H9 (cell line): ENCODE measurements at regions not wholly inside any gene's neighbourhood (a gene's known extent, or its start where the extent isn't known, plus 50 kb on each side); places are given as distances from the start of the nearest gene placed in this dataset.
"Not testable (repeated sequence)": the region's sequence is repeated elsewhere in the genome, so short reads cannot be mapped to it uniquely, and the experiment has no call there.

Experiments
- DNase-seq: peaks from one replicate; pipeline ENCODE4 v3.0.0-alpha.2; 2017
- H2AFZ ChIP-seq: one replicate; pipeline ENCODE4 v1.6.1; 2013; ENCODE audit warnings: mild to moderate bottlenecking, low read length, control low read depth, moderate library complexity
- H2AK5ac ChIP-seq: 2 replicates; pipeline ENCODE4 v1.6.1; 2013; ENCODE audit warnings: low read length, control low read depth, mixed read lengths; ENCODE audit not compliant: insufficient read length
- H2BK120ac ChIP-seq: one replicate; pipeline ENCODE4 v1.6.1; 2013; ENCODE audit warnings: low read depth, mild to moderate bottlenecking, low read length, control low read depth, inconsistent platforms; ENCODE audit not compliant: poor library complexity, severe bottlenecking
- H2BK12ac ChIP-seq: 2 replicates; pipeline ENCODE4 v1.6.1; 2013; ENCODE audit warnings: low read length, control low read depth, mixed read lengths, low read depth; ENCODE audit not compliant: insufficient read length
- H2BK15ac ChIP-seq: 2 replicates; pipeline ENCODE4 v1.6.1; 2013; ENCODE audit warnings: low read depth, low read length, control low read depth
- H2BK20ac ChIP-seq: one replicate; pipeline ENCODE4 v1.6.1; 2013; ENCODE audit warnings: low read depth, mild to moderate bottlenecking, low read length, control low read depth, inconsistent platforms; ENCODE audit not compliant: poor library complexity, severe bottlenecking
- H2BK5ac ChIP-seq: 2 replicates; pipeline ENCODE4 v1.6.1; 2013; ENCODE audit warnings: low read length, control low read depth, mixed read lengths; ENCODE audit not compliant: insufficient read length
- H3K14ac ChIP-seq: 2 replicates; pipeline ENCODE4 v1.6.1; 2013; ENCODE audit warnings: low read length, control low read depth; ENCODE audit not compliant: insufficient read depth
- H3K18ac ChIP-seq: 2 replicates; pipeline ENCODE4 v1.6.1; 2013; ENCODE audit warnings: low read depth, mild to moderate bottlenecking, mixed read lengths, low read length, control low read depth; ENCODE audit not compliant: insufficient read length
- H3K23ac ChIP-seq: 2 replicates; pipeline ENCODE4 v1.6.1; 2013; ENCODE audit warnings: low read length, control low read depth, mixed read lengths, low read depth; ENCODE audit not compliant: insufficient read length
- H3K23me2 ChIP-seq: 2 replicates; pipeline ENCODE4 v1.6.1; 2013; ENCODE audit warnings: low read depth, mild to moderate bottlenecking, mixed read lengths, low read length, control low read depth; ENCODE audit not compliant: insufficient read length, poor library complexity, severe bottlenecking
- H3K27ac ChIP-seq: 2 replicates; pipeline ENCODE4 v1.5.1; 2013; ENCODE audit warnings: low read length, control low read depth, mixed read lengths, low read depth; ENCODE audit not compliant: insufficient read length
- H3K27me3 ChIP-seq: 2 replicates; pipeline ENCODE4 v1.6.1; 2013; ENCODE audit warnings: low read length, control low read depth, inconsistent platforms; ENCODE audit not compliant: insufficient read depth
- H3K4ac ChIP-seq: 2 replicates; pipeline ENCODE4 v1.6.1; 2013; ENCODE audit warnings: low read depth, mild to moderate bottlenecking, control low read depth, inconsistent platforms, low read length, moderate library complexity
- H3K4me1 ChIP-seq: 2 replicates; pipeline ENCODE4 v1.6.1; 2013; ENCODE audit warnings: low read length, control low read depth, inconsistent platforms; ENCODE audit not compliant: insufficient read depth
- H3K4me2 ChIP-seq: 2 replicates; pipeline ENCODE4 v1.6.1; 2013; ENCODE audit warnings: low read length, control low read depth, mixed read lengths; ENCODE audit not compliant: insufficient read length, insufficient read depth
- H3K56ac ChIP-seq: 2 replicates; pipeline ENCODE4 v1.6.1; 2013; ENCODE audit warnings: low read depth, mild to moderate bottlenecking, mixed read lengths, low read length, control low read depth; ENCODE audit not compliant: insufficient read length
- H3K79me1 ChIP-seq: 2 replicates; pipeline ENCODE4 v1.6.1; 2013; ENCODE audit warnings: low read depth, mild to moderate bottlenecking, moderate library complexity, low read length, control low read depth, inconsistent platforms; ENCODE audit not compliant: insufficient read depth, poor library complexity, severe bottlenecking
- H3K79me2 ChIP-seq: 2 replicates; pipeline ENCODE4 v1.6.1; 2013; ENCODE audit warnings: low read length, control low read depth, inconsistent platforms; ENCODE audit not compliant: insufficient read depth
- H3K9ac ChIP-seq: 2 replicates; pipeline ENCODE4 v1.6.1; 2013; ENCODE audit warnings: low read length, control low read depth, mixed read lengths; ENCODE audit not compliant: insufficient read length; ENCODE audit errors: extremely low read depth
- H3K9me3 ChIP-seq: one replicate; pipeline ENCODE4 v1.6.1; 2013; ENCODE audit warnings: low read depth, low read length, inconsistent platforms; ENCODE audit not compliant: control insufficient read depth
- H3T11ph ChIP-seq: one replicate; pipeline ENCODE4 v1.6.1; 2013; ENCODE audit warnings: mild to moderate bottlenecking, low read length, control low read depth, inconsistent platforms
- H4K20me1 ChIP-seq: one replicate; pipeline ENCODE4 v1.6.1; 2013; ENCODE audit not compliant: control insufficient read depth, insufficient read length, insufficient read depth
- H4K5ac ChIP-seq: 2 replicates; pipeline ENCODE4 v1.6.1; 2013; ENCODE audit warnings: low read depth, mild to moderate bottlenecking, mixed read lengths, low read length, control low read depth; ENCODE audit not compliant: insufficient read length
- H4K8ac ChIP-seq: replicated peaks from 2 replicates; pipeline ENCODE4 v1.6.1; 2013; ENCODE audit warnings: low read length, control low read depth, mixed read lengths, low read depth; ENCODE audit not compliant: insufficient read length
- H4K91ac ChIP-seq: 2 replicates; pipeline ENCODE4 v1.6.1; 2013; ENCODE audit warnings: low read depth, mild to moderate bottlenecking, moderate library complexity, mixed read lengths, low read length, control low read depth; ENCODE audit not compliant: insufficient read length
- H3K27ac Mint-ChIP-seq, 3 experiments: 2 replicates in 2 of 3; 3 replicates in 1 of 3; pipeline ENCODE4 v1.8.0; 2020 to 2021; ENCODE audit warnings: mixed read lengths in 3 of 3, mild to moderate bottlenecking in 1 of 3, moderate library complexity in 1 of 3
- H3K27me3 Mint-ChIP-seq: 2 replicates; pipeline ENCODE4 v1.8.0; 2021; ENCODE audit warnings: low read depth, mild to moderate bottlenecking, moderate library complexity, mixed read lengths
- H3K36me3 Mint-ChIP-seq, 3 experiments: 2 replicates in 2 of 3; 3 replicates in 1 of 3; pipeline ENCODE4 v1.8.0; 2020 to 2021; ENCODE audit warnings: low read depth in 3 of 3, mixed read lengths in 3 of 3; ENCODE audit not compliant: insufficient read depth in 1 of 3
- H3K4me1 Mint-ChIP-seq, 2 experiments: 2 replicates each; pipeline ENCODE4 v1.8.0; 2020; ENCODE audit warnings: mixed read lengths in 2 of 2
- H3K4me3 Mint-ChIP-seq, 2 experiments: 2 replicates in 1 of 2; 3 replicates in 1 of 2; pipeline ENCODE4 v1.8.0; 2020 to 2021; ENCODE audit warnings: mild to moderate bottlenecking in 2 of 2, mixed read lengths in 2 of 2, moderate library complexity in 1 of 2
- H3K9me3 Mint-ChIP-seq, 2 experiments: 2 replicates in 1 of 2; 3 replicates in 1 of 2; pipeline ENCODE4 v1.8.0; 2020; ENCODE audit warnings: mild to moderate bottlenecking in 2 of 2, mixed read lengths in 2 of 2, moderate library complexity in 1 of 2
- WGBS: extraction: QIAGEN DNeasy Blood & Tissue Kit; methylation state at CpG from one replicate; pipeline ENCODE4 v1.1.7; 2013; ENCODE audit warnings: missing lambda C conversion rate, low lambda C conversion rate, mixed read lengths; ENCODE audit not compliant: insufficient read length; ENCODE audit errors: extremely low coverage; 5-methylcytosine and 5-hydroxymethylcytosine counted together
- TF ChIP-seq, protein P1 (sequence below): fragments of 200-600 bp; sonication (generic); conservative IDR thresholded peaks from 3 replicates; pipeline ENCODE4 v1.8.0; 2021; ENCODE audit warnings: antibody characterized with exemption, mild to moderate bottlenecking

DNA sequence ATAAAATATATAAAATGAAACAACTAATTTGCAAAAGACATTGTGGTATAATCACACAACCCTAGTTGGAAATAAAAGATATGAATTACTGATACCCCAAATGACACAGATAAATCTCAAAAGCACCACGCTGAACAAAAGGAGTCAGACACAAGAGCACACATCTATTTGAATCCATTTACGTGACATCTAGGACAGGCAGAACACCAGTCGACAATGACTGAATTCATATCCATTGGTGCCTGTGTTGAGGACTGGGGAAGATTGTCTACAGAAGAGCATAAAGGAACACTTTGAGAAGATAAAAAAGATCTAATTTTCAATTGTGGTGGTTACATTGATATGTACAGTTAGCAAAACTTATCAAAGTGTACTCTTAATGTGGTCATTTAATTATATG lies 874.1 kb downstream of the LTN1 start:
- Histone ChIP-seq H3K4me2 (no peak overlapping the region), H3T11ph (no peak overlapping the region), H4K20me1 (no peaks in the 10 kb centered on the region), H4K8ac (no peak overlapping the region), H2BK5ac (no peak overlapping the region), H3K56ac (no peak overlapping the region), H3K9me3 (no peaks in the 10 kb centered on the region), H4K5ac (no peak overlapping the region), H2AK5ac (no peak overlapping the region), H3K4me1 (no peaks in the 10 kb centered on the region), H4K91ac (no peak overlapping the region), H2AFZ (no peak overlapping the region), H2BK20ac (no peak overlapping the region), H3K9ac (no peak overlapping the region), H3K27me3 (no peaks in the 10 kb centered on the region), H3K79me1 (no peaks in the 10 kb centered on the region), H3K23me2 (no peaks in the 10 kb centered on the region), H3K79me2 (no peaks in the 10 kb centered on the region), H2BK15ac (no peak overlapping the region), H3K23ac (no peak overlapping the region), H3K27ac (no peak overlapping the region), H2BK12ac (no peak overlapping the region), H3K14ac (no peak overlapping the region), H2BK120ac (no peak overlapping the region), H3K18ac (no peak overlapping the region), H3K4ac (no peak overlapping the region)
- Mint-ChIP-seq H3K27me3 (no peaks in the 10 kb centered on the region), H3K27ac (no peak overlapping the region), H3K4me1 (no peaks in the 10 kb centered on the region), H3K4me3 (no peak overlapping the region), H3K9me3 (peaks cover 0 to 8% of the 10 kb centered on the region in 2 experiments; a peak in 2 of 5 replicates), H3K36me3 (no peaks in the 10 kb centered on the region)
- no CpG with 5 or more reads among the region's 3 CpGs for WGBS
- TF ChIP-seq, protein P1, sequence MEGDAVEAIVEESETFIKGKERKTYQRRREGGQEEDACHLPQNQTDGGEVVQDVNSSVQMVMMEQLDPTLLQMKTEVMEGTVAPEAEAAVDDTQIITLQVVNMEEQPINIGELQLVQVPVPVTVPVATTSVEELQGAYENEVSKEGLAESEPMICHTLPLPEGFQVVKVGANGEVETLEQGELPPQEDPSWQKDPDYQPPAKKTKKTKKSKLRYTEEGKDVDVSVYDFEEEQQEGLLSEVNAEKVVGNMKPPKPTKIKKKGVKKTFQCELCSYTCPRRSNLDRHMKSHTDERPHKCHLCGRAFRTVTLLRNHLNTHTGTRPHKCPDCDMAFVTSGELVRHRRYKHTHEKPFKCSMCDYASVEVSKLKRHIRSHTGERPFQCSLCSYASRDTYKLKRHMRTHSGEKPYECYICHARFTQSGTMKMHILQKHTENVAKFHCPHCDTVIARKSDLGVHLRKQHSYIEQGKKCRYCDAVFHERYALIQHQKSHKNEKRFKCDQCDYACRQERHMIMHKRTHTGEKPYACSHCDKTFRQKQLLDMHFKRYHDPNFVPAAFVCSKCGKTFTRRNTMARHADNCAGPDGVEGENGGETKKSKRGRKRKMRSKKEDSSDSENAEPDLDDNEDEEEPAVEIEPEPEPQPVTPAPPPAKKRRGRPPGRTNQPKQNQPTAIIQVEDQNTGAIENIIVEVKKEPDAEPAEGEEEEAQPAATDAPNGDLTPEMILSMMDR: no peak
- DNase-seq: no peak

DNA sequence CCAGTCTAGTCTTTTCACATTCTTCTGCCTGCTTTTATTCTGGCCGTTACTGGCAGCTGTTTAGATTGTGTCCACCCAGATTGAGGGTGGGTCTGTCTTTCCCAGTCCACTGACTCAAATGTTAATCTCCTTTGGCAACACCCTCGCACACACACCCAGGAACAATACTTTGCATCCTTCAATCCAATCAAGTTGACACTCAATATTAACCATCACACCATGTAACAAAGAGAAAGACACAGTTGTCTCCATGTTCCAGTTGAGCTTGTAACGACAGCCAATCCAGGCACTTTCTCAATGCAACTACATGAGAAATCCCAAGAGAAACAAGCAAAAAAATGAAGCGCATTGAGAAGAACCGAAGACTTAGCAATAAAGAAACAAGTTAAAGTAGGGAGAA lies 877.7 kb downstream of the LTN1 start:
- not testable (repeated sequence) for H4K8ac ChIP-seq, H3K9ac ChIP-seq

More for the DNA sequence above, 877.7 kb downstream of the LTN1 start:
- H3K27ac ChIP-seq, H2BK15ac ChIP-seq, H4K20me1 ChIP-seq, H3K79me1 ChIP-seq, H3K4me1 ChIP-seq, H3K36me3 Mint-ChIP-seq, H2AK5ac ChIP-seq, H3K23me2 ChIP-seq, H2AFZ ChIP-seq, H3K4me2 ChIP-seq, H4K91ac ChIP-seq, DNase-seq, H3K18ac ChIP-seq, H2BK120ac ChIP-seq, H3K4ac ChIP-seq, H3K4me1 Mint-ChIP-seq, H3K27ac Mint-ChIP-seq, H3K79me2 ChIP-seq, H4K5ac ChIP-seq, H3K23ac ChIP-seq, H3K27me3 ChIP-seq, H3K27me3 Mint-ChIP-seq, H3K9me3 Mint-ChIP-seq, H3K56ac ChIP-seq, H3T11ph ChIP-seq, H2BK12ac ChIP-seq, H3K14ac ChIP-seq, H3K9me3 ChIP-seq, H2BK5ac ChIP-seq, H3K4me3 Mint-ChIP-seq, H2BK20ac ChIP-seq: not testable (repeated sequence)
- no CpG with 5 or more reads among the region's 5 CpGs for whole genome bisulfite sequencing
